GM12865 (cell line): ENCODE measurements at regions not wholly inside any gene's neighbourhood (a gene's known extent, or its start where the extent isn't known, plus 50 kb on each side); places are given as distances from the start of the nearest gene placed in this dataset.

Source experiments
- DNase-seq: peaks from one replicate; pipeline ENCODE4 v3.0.0; 2010; ENCODE audit warnings: low read depth
- H3K4me3 ChIP-seq: 2 replicates; pipeline ENCODE4 v1.5.1; 2011; ENCODE audit warnings: mild to moderate bottlenecking, low read depth, low read length, control low read depth
- CTCF ChIP-seq: IDR thresholded peaks from 2 replicates; pipeline ENCODE4 v1.5.1; 2011; ENCODE audit warnings: low read length, control low read depth, low read depth, inconsistent platforms; ENCODE audit not compliant: insufficient read depth; ENCODE audit errors: missing control alignments

GRCh38 chr12:115758877-115759620, 518.4 kb downstream of the MED13L start:
- no peak for TF ChIP-seq CTCF
- no peak overlapping the region for H3K4me3 ChIP-seq
- DNase-seq: no peak

- DNase-seq: no peak
- no peak overlapping the region for H3K4me3 ChIP-seq
- TF ChIP-seq CTCF: no peak
Observed at GRCh38 chr12:115758183-115758582, 519.3 kb downstream of the MED13L start.

GRCh38 chr12:115756804-115757203, 520.7 kb downstream of the MED13L start:
- TF ChIP-seq CTCF: no peak
- no peak overlapping the region for H3K4me3 ChIP-seq
- DNase-seq: no peak

- DNase-seq: no peak
- H3K4me3 ChIP-seq: no peak overlapping the region
- no peak for TF ChIP-seq CTCF
Observed at GRCh38 chr12:115756271-115756670, 521.2 kb downstream of the MED13L start.

GRCh38 chr12:115755725-115756085, 521.8 kb downstream of the MED13L start:
- no peak for DNase-seq
- H3K4me3 ChIP-seq: no peak overlapping the region
- no peak for TF ChIP-seq CTCF

GRCh38 chr12:115755061-115755724, 522.3 kb downstream of the MED13L start:
- H3K4me3 ChIP-seq: no peak overlapping the region
- TF ChIP-seq CTCF: no peak
- no peak for DNase-seq
